ENCODE measurements at regions not wholly inside any gene's neighbourhood (a gene's known extent, or its start where the extent isn't known, plus 50 kb on each side); places are given as distances from the start of the nearest gene placed in this dataset.
"Not testable (repeated sequence)": the region's sequence is repeated elsewhere in the genome, so short reads cannot be mapped to it uniquely, and the experiment has no call there.

- Histone ChIP-seq H3K27me3 (no peaks in the 10 kb centered on the region), H3K4me1 (no peaks in the 10 kb centered on the region), H3K4me3 (no peak overlapping the region), H3K36me3 (no peaks in the 10 kb centered on the region), H3K9me3 (no peaks in the 10 kb centered on the region), H3K9ac (ENCODE audit: low read depth in 2 of 2, low read length in 2 of 2) (no peak overlapping the region), H3K27ac (no peak overlapping the region)
- TF ChIP-seq CTCF (IDR thresholded peaks at IDR 0.05): no peak
- intact Hi-C loops (cut with DNase I): no loop called here
- no peak for DNase-seq
These were observed 122.1 kb upstream of the VPREB1 start for GRCh38 chr22:22122348-22123117.

GRCh38 chr22:22121445-22121844, 123.1 kb upstream of the VPREB1 start:
- Histone ChIP-seq H3K9ac (ENCODE audit: low read depth in 2 of 2, low read length in 2 of 2) (no peak overlapping the region), H3K36me3 (no peaks in the 10 kb centered on the region), H3K27ac (no peak overlapping the region), H3K27me3 (no peaks in the 10 kb centered on the region), H3K4me1 (no peaks in the 10 kb centered on the region), H3K4me3 (no peak overlapping the region), H3K9me3 (no peaks in the 10 kb centered on the region)
- intact Hi-C loops (cut with DNase I): no loop called here
- no peak for TF ChIP-seq CTCF (IDR thresholded peaks at IDR 0.05)
- DNase-seq: no peak

- Histone ChIP-seq H3K4me3 (no peak overlapping the region), H3K27me3 (no peaks in the 10 kb centered on the region), H3K4me1 (no peaks in the 10 kb centered on the region), H3K36me3 (no peaks in the 10 kb centered on the region), H3K27ac (no peak overlapping the region), H3K9me3 (no peaks in the 10 kb centered on the region), H3K9ac (ENCODE audit: low read depth in 2 of 2, low read length in 2 of 2) (no peak overlapping the region)
- no peak for TF ChIP-seq CTCF (IDR thresholded peaks at IDR 0.05)
- DNase-seq: no peak
- intact Hi-C loops (cut with DNase I): no loop called here
These were observed 124.4 kb upstream of the VPREB1 start for GRCh38 chr22:22120160-22120559.

GRCh38 chr22:22118987-22119386, 125.6 kb upstream of the VPREB1 start:
- no peaks in the 10 kb centered on the region for H3K9me3 ChIP-seq
- H3K27me3 ChIP-seq: no peaks in the 10 kb centered on the region

GRCh38 chr22:22117864-22118544, 126.6 kb upstream of the VPREB1 start:
- H3K4me1 ChIP-seq; H3K36me3 ChIP-seq; H3K27ac ChIP-seq; intact Hi-C loops (cut with DNase I); H3K27me3 ChIP-seq; H3K9ac ChIP-seq (ENCODE audit: low read depth in 2 of 2, low read length in 2 of 2); DNase-seq; H3K9me3 ChIP-seq; H3K4me3 ChIP-seq: not testable (repeated sequence)

More at GRCh38 chr22:22118987-22119386, 125.6 kb upstream of the VPREB1 start:
- TF ChIP-seq CTCF (IDR thresholded peaks at IDR 0.05): no peak
- Histone ChIP-seq H3K4me1 (no peaks in the 10 kb centered on the region), H3K36me3 (no peaks in the 10 kb centered on the region), H3K9ac (ENCODE audit: low read depth in 2 of 2, low read length in 2 of 2) (no peak overlapping the region), H3K4me3 (no peak overlapping the region), H3K27ac (no peak overlapping the region)
- no peak for DNase-seq
- intact Hi-C loops (cut with DNase I): no loop called here

GRCh38 chr22:22116997-22117770, 127.4 kb upstream of the VPREB1 start:
- H3K9me3 ChIP-seq; H3K4me3 ChIP-seq; H3K27me3 ChIP-seq; H3K36me3 ChIP-seq; H3K27ac ChIP-seq; H3K4me1 ChIP-seq; H3K9ac ChIP-seq (ENCODE audit: low read depth in 2 of 2, low read length in 2 of 2); DNase-seq; intact Hi-C loops (cut with DNase I): not testable (repeated sequence)

All from colonic mucosa (tissue), 4 donors.